ENCODE measurements at regions not wholly inside any gene's neighbourhood (a gene's known extent, or its start where the extent isn't known, plus 50 kb on each side); places are given as distances from the start of the nearest gene placed in this dataset.

DNA sequence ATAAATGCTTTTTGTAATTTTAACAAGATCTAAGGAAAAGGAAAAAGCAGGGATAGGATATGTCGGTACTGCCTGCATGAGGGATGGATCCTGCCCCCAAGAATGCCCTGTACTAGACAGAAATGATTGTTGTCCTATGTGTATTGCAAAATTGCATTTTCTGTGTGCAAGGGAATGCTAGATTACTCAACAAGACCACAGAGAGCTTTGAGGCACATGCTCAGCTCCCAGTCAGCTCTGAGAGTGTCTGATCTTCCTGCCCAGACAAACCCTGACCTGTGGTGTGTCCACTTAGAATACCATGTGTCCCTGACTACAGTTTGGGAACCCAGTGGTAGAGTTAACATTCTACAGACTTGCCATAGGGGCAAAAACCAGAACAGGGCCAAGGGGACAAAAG lies 129.2 kb upstream of the PAK3 start:
- H3K9me3 ChIP-seq: no peaks in the 10 kb centered on the region
- TF ChIP-seq EP300 (IDR thresholded peaks at IDR 0.05) (no peak), POLR2AphosphoS5 (IDR thresholded peaks at IDR 0.05) (no peak), POLR2A (IDR thresholded peaks at IDR 0.05) (no peak)
- TF ChIP-seq, protein P1, sequence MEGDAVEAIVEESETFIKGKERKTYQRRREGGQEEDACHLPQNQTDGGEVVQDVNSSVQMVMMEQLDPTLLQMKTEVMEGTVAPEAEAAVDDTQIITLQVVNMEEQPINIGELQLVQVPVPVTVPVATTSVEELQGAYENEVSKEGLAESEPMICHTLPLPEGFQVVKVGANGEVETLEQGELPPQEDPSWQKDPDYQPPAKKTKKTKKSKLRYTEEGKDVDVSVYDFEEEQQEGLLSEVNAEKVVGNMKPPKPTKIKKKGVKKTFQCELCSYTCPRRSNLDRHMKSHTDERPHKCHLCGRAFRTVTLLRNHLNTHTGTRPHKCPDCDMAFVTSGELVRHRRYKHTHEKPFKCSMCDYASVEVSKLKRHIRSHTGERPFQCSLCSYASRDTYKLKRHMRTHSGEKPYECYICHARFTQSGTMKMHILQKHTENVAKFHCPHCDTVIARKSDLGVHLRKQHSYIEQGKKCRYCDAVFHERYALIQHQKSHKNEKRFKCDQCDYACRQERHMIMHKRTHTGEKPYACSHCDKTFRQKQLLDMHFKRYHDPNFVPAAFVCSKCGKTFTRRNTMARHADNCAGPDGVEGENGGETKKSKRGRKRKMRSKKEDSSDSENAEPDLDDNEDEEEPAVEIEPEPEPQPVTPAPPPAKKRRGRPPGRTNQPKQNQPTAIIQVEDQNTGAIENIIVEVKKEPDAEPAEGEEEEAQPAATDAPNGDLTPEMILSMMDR (IDR thresholded peaks at IDR 0.05): no peak
- no peaks in the 10 kb centered on the region for H3K4me1 ChIP-seq
- no peaks in the 10 kb centered on the region for H3K27me3 ChIP-seq
- H3K27ac ChIP-seq: no peak overlapping the region
- no peak for DNase-seq
- H3K4me3 ChIP-seq: no peak overlapping the region
- 90 to 97% methylated on average over 1 of the region's 1 CpG for WGBS, 2 donors
- intact Hi-C loops (cut with DNase I): no loop called here
- no peaks in the 10 kb centered on the region for H3K36me3 ChIP-seq

DNA sequence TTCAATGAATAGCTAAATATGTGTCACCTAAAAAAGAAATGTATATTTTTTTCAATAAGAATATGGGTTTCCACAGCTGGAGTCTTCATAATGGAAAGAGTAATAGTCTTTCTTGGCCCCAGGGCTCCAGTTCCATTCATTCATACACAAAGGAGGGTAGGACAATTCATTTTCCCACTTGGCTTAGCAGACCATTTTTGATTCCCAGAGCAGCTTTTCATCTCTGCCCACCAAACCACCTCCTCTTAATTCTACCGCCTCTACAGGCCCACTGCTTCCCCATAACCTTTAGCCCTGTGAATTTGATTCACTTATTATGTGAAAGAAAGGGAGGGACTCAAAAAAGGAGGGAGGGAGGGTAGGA lies 129.9 kb upstream of the PAK3 start:
- DNase-seq: no peak
- no peak overlapping the region for H3K27ac ChIP-seq
- no peak overlapping the region for H3K4me3 ChIP-seq
- H3K27me3 ChIP-seq: no peaks in the 10 kb centered on the region
- no peak for TF ChIP-seq EP300 (IDR thresholded peaks at IDR 0.05)
- no peaks in the 10 kb centered on the region for H3K4me1 ChIP-seq
- H3K36me3 ChIP-seq: no peaks in the 10 kb centered on the region
- 91% methylated on average over 1 of the region's 1 CpG for WGBS, 2 donors
- intact Hi-C loops (cut with DNase I): no loop called here
- no peaks in the 10 kb centered on the region for H3K9me3 ChIP-seq

DNA sequence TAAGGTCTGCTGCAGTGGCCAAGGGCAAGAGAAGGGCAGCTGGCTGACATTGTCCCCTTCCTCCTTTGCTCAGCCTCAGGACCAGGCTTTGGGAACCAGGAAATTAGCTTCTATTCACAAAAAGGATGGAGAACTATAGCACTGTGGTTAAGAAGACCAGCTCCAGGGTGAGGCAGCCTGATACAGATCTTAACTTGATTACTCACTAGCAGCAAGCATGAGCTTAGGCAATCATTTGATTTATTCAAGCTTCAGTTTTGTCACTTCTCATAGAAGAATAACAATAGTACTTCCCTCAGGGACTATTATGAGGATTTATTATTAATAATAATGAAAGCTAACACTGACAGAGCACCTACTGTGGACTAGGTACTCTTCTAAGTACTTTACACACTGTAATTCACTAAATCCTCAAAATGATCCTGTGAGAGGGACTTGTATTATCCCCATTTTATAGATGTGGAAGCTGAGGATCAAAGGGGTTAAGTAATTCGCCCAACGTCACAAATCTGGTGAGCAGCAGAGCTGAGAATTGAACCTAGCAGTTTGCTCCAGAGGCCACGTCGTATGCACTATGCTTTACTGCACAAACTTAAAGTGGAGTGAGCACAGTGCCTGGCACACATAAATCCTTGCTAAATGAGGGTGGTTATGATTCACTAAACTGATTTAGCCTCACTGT lies 130.4 kb upstream of the PAK3 start:
- WGBS, 2 donors: 85 to 93% methylated on average over 4 of the region's 4 CpGs
- H3K9me3 ChIP-seq: no peaks in the 10 kb centered on the region
- H3K4me3 ChIP-seq: no peak overlapping the region
- no peak for DNase-seq
- no peaks in the 10 kb centered on the region for H3K27me3 ChIP-seq
- no peaks in the 10 kb centered on the region for H3K36me3 ChIP-seq
- intact Hi-C loops (cut with DNase I): no loop called here
- no peaks in the 10 kb centered on the region for H3K4me1 ChIP-seq
- TF ChIP-seq POLR2AphosphoS5 (IDR thresholded peaks at IDR 0.05) (no peak), EP300 (IDR thresholded peaks at IDR 0.05) (no peak), POLR2A (IDR thresholded peaks at IDR 0.05) (no peak)
- TF ChIP-seq, protein P1 (IDR thresholded peaks at IDR 0.05): no peak
- H3K27ac ChIP-seq: no peak overlapping the region

DNA sequence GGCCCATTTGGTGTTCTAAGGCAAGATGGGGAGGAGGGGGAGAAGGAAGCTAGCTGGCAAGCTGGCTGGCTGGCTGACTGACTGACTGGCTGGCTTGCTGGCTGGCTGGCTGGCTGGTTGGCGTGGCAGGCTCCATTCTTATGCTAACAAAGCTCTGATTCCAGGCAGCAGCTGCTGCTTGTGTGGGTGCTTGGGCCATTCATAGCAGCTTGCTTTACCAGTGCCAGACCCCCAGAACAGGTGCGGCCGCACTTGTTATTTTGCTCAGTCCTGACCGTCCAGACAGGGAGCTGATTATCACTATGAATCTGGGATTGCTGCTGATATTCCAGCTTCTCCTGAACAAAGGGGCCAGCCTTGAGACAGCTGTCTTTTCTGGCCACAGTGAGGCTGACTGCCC lies 131.2 kb upstream of the PAK3 start:
- intact Hi-C loops (cut with DNase I): no loop called here
- no peak for DNase-seq
- no peaks in the 10 kb centered on the region for H3K36me3 ChIP-seq
- no peak overlapping the region for H3K27ac ChIP-seq
- TF ChIP-seq POLR2A (IDR thresholded peaks at IDR 0.05): no peak
- TF ChIP-seq, protein P1 (IDR thresholded peaks at IDR 0.05): no peak
- no peak for TF ChIP-seq POLR2AphosphoS5 (IDR thresholded peaks at IDR 0.05)
- TF ChIP-seq EP300 (IDR thresholded peaks at IDR 0.05): no peak
- H3K9me3 ChIP-seq: no peaks in the 10 kb centered on the region
- H3K4me1 ChIP-seq: no peaks in the 10 kb centered on the region
- WGBS, 2 donors: 79 to 92% methylated on average over 4 of the region's 4 CpGs
- H3K27me3 ChIP-seq: no peaks in the 10 kb centered on the region
- no peak overlapping the region for H3K4me3 ChIP-seq

DNA sequence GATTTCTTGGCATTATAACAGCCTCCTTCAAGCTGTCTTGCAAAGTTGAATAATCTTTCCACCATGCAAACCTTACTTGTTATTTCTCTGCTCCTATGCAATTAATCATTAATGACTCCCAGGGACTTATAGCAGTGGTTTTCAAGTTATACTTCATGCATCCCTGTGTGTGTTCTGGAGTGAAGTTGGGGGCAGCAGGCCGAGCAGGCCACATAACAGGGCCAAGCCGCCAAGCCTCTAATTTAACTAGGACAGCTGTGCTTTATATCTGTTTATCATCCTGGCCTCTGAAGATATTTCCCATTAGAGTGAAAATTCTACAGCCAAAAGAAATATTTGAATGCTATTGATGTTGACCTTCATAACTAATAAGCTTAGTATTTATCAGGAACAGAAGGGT lies 133.5 kb upstream of the PAK3 start:
- Histone ChIP-seq H3K27ac (no peak overlapping the region), H3K4me1 (no peaks in the 10 kb centered on the region), H3K4me3 (no peak overlapping the region), H3K9me3 (no peaks in the 10 kb centered on the region), H3K36me3 (no peaks in the 10 kb centered on the region), H3K27me3 (no peaks in the 10 kb centered on the region)
- WGBS, 2 donors: 79 to 84% methylated on average over 2 of the region's 2 CpGs
- no peak for DNase-seq
- TF ChIP-seq POLR2AphosphoS5 (IDR thresholded peaks at IDR 0.05): no peak
- TF ChIP-seq, protein P1 (IDR thresholded peaks at IDR 0.05): no peak
- no peak for TF ChIP-seq POLR2A (IDR thresholded peaks at IDR 0.05)
- no peak for TF ChIP-seq EP300 (IDR thresholded peaks at IDR 0.05)
- intact Hi-C loops (cut with DNase I): no loop called here

All from sigmoid colon (tissue), 6 donors.